Activated T-helper 9 cell treated with anti-CD3 and anti-CD28 coated beads, Interleukin-2, amount 50 U/mL, for 16 hours (primary cell): ENCODE measurements at regions not wholly inside any gene's neighbourhood (a gene's known extent, or its start where the extent isn't known, plus 50 kb on each side); places are given as distances from the start of the nearest gene placed in this dataset.
"Not testable (repeated sequence)": the region's sequence is repeated elsewhere in the genome, so short reads cannot be mapped to it uniquely, and the experiment has no call there.

Source experiments
- DNase-seq: peaks from one replicate; pipeline ENCODE4 v3.0.0-alpha.2; 2020; ENCODE audit warnings: low read depth

DNA sequence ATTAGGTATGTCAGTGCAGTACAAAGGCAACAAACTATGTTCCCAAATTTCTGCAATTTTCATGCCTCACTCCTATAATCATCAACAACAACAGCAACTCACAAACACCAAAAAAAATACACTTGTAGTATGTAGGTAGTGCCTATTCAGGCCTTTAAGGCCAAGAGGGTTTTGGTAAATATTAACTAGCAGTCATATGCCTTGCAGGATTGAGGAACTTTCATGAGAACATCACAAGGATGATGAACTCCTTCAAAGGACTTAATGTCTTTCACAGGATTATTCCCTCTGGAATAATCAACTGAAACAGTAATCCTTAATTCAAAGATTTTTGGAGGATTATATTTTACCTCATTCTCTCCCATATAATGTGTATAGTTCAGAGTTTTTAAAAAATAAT is 293.8 kb downstream of the NOVA1 start:
- no peak for DNase-seq

DNA sequence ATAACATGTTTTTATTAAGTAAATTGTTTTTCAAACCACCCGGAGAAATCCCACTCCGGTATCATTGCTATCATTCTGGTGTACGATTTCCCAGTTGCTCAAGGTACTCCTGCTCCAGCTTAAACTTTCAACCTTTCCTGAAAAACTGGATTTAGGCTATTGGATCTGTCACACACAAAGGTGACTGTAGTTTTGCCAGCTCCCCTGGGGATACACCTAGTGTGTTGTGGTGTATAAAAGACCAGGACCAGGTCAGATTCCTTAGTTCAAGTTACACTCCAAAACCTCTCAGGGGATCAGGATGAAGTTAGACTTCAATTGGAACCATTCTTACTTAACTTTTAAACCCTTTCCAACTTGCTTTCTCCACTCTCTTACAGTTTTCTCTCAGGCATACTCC is 303.9 kb downstream of the NOVA1 start:
- DNase-seq: no peak

DNA sequence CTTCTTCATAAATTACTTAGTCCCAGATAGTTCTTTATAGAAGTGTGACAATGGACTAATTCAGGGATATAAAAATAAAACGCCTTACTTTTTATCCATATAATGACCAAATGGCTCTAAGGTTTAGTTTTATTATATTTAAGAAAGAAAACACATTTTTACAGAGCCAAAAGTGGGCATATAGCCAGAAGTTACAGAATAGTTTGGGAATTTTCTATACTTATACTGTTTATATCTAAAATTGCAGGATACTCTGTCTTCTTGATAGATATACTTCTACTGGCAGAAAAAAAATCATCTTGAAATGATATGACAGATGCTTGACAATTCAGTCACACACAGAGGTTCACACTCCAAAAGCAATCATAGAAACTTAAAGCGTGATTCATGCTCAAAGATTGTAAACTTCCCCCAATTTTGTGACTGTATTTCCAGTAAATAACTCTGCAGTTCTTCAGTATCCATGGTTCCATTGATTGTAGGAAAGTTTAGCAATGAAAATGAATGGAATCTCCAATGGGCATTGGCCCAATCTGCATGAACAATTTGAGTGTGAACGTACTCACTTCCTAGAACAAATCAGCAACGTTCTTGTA is 307.8 kb downstream of the NOVA1 start:
- DNase-seq: no peak

DNA sequence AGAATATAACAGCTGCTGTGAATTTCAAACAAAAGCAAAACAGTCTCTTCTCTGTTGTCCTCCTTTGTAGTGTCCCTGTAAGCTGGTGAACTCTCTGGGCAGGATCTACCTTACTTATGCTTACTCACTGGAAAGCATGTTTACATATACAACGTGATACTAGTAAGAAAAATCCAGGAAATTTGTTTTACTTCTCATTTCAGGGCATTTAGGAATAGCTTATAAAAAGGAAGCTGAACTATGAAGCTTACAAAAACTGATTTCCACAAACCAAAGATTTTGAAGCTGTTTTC is 311.0 kb downstream of the NOVA1 start:
- DNase-seq: no peak

DNA sequence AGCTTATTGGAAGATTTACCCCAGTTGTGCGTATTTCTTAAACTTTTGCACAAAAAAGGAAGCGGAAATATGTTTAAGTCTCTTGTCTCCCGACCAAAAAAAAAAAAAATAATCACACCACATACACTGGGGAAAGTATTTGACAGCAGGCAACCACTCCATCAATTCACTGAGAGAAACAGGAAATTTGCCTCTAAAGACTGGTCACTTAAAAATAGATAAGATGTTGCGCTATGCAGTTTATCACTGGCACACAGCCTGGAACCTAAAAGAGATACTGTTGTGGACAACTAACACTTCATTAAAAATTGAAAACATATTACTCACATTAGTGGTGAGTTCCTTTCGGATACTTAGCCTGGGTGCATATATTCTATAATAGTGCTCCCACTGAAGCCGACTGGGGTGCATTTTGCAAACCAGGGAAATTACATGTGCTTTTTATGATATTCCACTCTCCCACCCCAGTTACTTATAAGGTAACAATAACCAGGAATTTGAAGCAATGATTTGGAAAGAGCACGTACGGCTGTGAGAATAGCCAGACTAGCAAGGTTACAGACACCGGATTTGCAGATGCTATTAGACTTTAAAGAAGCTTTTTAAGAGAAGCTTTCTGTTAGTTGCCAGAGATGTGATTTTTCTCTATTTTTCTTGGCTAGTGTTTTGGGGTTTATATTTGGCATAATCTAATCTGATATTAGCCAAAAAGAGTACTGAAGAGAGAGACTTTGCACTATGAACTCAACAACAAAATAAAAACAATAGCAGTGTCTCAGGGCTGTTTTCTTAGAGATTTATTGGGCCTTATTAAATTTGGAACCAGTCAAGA is 311.5 kb downstream of the NOVA1 start:
- no peak for DNase-seq

DNA sequence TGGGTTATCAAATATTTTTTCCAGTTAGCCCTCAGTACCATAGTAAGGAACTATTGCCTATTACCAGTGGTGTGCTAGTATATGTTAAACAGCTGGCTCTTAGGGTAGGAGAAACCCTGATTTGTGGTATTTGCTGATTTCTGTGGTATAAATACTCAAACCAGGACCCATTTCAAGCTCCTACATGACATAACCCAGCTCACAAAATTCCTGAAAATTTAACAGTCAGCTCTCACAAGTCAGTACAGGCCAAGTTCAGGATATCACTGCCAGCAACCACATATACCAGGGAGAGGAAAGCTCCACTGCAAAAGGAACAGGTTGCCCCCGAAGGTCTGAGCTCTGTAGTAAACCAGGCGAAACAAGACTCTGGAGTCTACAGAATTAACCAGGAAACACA is 315.3 kb downstream of the NOVA1 start:
- no peak for DNase-seq

DNA sequence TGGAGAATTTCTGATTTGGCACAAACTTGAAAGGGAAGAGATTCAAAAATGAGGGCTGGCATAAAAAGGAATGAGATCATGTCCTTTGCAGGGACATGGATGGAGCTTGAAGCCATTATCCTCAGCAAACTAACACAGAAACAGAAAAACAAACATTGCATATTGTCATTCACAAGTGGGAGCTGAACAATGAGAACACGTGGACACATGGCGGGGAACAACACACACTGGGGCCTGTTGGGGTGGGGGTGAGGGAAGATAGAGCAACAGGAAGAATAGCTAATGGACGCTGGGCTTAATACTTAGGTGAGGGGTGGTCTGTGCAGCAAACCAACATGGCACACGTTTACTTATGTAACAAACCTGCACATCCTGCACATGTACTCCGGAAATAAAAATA is 315.8 kb downstream of the NOVA1 start:
- DNase-seq: not testable (repeated sequence)

DNA sequence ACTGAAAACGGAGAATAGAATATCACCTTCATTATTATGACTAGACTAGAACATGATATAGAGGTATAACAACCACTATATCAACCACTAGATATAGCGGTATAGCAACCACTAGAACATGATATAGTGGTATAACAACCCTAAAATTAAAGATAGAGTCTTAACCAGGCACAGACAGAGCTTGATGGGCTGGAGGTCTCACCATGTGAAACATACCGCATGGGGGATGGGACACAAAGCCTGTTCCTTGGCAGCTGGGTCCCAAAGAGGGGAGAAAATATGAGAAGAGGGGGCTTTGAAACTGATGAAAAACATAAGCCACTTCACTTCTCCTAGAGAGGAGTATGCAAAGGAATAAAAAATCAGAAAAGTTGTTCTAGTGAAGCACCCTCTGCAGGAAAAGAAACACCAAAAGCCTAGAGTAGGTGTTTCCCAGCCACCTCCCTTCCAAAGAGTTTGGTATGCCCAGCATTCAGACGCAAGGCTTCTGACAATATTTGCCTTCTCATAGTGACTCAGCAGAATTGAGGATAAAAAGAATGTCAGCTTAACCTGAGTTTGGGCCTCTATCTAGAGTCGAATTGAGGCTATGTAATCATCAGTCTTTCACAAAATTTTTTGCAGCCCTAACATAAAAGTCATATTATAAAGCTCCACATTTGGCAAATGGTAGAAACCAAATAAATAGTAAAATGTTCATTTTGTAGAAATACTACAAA is 316.4 kb downstream of the NOVA1 start:
- no peak for DNase-seq

DNA sequence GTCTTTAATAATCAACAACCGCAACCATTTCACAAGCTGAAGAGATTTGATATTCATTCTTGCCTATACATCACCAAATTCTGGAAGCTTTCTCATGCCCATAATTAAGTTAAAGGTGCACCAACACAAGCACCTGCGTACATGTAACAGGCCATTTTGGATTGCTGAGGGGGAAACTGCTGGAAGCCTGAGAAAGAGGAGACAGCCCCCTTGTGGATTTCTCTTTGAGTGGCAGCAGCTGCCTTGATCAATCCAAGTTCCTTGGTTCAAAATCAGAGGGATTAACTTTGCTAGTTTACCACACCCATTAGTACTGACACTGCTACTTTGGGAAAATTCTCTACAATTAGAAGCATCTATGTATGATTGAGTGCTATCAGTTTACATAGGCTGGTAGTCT is 321.1 kb downstream of the NOVA1 start:
- DNase-seq: no peak

DNA sequence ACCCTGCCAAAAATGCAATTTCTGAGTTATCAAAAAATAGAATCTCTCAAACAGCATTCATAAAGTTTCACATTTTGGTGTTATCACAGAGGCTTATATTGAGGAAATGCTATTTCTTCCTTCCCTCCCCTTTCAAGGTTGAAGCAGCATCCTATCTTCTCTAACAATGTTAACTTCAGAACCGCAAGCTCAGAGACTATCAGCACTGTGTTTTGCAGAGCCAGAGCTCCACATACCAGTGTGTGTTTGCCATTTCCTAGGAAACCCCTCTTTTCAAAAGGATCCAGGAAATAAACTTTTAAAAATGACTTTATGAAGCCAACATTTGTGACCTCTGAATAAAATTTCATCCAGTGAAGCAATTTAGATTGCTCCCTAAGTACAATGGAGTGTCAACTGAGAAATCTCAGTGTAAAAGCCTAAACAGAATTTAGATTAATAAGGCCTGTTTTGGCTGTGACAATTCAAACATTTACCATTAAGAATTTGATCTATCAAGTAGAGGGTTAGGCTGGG is 332.6 kb downstream of the NOVA1 start:
- no peak for DNase-seq

DNA sequence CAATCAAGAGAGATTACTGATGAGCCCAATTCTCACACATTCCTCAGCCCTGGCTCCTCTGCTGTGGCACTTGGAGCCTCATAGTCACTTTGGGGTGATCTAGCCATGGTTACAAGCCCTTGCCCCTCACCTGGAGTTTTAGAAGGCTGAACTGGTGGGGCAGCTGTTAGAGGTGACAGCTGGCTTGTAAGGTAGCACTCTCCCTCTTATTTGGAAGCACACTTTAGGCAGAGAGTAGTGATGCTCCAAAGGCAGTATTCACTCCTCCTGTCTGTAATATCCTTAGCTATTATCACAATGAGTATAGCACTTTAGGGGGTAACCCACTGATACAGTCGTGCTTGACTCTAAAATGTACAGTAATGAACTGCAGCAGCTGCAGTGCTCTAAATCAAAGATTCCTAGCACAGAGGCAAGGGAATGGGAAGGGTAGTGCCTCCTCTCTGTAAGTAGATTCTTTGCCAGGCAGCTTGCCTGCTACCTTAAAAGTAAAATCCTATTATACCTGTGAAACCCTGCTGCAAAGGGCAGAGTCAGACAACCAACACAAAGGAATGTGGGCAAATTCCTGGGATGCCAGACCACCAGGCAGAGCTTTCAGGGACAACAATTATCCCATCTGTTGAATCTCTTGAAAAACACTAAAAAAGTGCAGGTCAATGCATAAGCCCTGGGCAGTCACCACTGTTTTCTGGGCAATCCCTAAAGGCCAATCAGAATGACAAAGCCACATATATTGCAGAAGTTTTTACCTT is 336.3 kb downstream of the NOVA1 start:
- DNase-seq: no peak

DNA sequence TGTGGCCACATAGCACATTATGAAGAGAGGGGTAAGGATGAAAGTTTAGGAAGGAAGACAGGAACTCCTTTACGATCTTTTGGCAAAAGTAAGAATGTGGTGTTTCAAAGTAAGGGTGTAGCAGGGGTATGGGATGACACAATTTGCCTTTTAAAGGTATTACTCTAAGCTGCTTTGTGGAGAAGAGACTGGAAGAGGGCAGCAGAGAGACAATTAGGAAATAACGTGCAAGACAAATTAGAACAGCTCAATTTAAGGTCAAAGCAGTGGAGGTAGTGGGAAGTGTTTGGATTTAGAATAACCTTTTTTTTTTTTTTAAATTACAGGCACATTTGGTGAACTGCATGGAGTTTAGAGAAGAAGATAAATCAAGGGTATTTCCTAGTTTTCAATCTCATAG is 342.6 kb downstream of the NOVA1 start:
- DNase-seq: no peak

DNA sequence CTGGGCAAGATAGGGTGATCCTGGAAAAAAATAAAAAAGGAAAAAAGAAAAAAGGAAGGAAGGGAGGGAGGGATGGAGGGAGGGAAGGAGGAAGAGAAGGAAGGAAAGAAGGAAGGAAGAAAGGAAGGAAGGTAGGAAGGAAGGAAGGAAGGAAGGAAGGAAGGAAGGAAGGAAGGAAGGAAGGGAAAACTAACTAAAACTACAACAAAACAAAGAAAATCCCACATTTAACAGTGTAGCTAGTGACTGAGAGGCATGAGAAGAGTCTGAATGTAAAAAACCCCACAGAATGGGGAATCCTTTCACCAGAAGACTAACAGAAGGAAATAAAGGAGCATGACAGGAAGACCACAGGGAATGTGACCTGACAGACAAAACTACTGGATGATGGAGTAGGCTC is 345.7 kb downstream of the NOVA1 start:
- DNase-seq: no peak

DNA sequence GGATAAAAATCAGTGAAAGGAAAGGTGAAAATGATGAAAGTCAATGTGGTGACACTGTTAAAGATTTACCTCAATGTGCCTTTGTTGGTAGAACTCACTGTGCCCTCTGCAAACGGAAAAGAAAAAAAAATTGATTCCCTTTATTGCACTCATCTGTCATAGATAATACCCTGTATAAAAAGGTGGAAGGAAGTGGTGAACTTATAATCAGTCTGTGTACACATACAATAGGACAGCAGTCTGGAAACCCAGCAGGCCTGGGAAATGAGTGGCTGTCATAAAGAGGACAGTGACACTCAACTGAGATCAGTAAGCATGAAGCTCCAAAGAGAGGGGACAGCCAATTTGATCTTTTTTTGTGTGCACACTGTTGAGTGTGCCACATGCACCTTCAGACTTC is 364.7 kb downstream of the NOVA1 start:
- DNase-seq: no peak

DNA sequence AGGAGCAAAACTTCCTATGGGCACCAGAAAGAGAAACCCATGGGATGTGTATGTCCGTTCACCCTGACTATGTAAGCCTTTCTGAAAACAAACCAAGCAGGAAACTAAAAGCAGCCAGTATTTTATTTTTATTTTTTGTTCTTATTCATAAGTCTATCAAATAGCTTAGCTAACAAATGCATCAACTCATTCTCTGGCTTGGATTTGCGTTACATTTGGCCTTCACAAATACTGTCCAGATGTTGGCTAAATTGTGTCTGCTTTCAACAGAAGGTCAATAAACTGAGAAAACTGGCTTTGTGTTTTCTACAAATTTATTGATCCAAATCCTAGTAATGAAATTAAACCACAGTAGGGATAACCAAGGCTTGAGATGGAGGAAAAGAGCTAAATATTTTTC is 379.0 kb downstream of the NOVA1 start:
- no peak for DNase-seq

DNA sequence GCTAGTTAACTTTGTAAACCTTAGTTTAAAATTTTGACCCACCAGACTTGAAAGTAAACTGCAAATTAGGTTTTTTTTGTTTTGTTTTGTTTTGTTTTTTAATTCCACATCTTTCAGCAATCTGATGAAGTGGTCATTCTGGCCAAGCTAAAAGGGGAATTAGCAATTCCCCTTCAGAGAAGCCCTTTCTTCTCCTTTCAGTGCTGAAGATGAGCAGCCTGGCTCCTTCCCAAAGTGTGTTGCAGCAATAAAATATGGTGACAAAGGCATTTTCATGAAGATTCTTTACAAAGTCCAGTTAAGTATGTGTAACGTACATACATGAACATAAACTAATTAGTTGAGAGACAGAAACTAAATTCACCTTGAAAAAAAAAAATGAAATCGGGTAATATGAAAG is 380.1 kb downstream of the NOVA1 start:
- DNase-seq: no peak

DNA sequence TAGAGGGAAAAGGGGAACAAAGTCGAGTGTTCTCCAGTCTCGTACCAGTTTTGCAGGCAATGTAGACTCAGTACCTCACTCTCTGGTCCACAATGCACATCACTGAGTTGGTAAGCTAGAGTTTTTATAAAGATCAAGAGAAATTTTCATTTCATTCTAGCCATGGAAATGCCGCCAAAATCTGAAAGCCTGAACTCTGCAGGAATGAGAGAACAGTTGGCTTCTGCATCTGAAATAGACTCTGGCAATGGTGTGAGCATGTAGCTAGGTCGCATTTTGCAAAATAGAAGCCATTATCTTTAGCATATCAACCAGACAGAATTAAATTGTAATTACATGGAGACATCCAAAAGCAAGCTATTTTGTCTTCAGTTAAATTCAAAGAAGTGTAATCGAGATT is 381.0 kb downstream of the NOVA1 start:
- DNase-seq: no peak

DNA sequence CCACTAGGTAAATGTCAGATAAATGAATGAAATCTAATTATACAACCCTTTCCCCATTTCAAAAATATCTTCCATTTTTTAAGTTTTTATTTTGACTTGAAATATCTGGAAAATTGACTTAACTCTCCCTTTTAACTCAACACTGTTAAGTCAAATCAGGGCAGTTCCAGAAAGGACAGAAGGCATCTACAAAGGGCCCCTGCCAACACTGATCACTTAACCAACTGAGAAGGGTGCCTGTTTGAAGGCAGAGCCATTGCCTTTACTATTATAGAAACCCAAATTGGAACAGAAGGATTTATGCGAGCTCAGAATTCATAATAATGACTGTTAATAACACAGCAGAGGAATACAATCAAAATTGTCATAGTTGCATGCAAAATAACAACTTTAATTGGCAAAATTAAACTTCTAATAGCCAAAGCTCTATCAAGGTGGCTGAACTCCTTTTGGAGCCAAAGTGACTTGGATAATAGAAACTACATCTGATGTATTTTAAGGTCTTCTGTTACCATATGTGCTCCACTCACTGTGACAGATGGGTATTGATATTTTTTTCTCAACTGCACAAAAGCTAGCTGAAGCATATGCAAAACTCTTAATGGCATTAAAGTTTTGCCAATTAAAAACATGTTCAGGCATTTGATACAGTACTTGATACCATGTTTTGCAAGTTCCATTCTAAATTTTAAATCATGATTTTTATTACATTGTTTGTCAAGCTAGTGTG is 383.8 kb downstream of the NOVA1 start:
- DNase-seq: no peak

DNA sequence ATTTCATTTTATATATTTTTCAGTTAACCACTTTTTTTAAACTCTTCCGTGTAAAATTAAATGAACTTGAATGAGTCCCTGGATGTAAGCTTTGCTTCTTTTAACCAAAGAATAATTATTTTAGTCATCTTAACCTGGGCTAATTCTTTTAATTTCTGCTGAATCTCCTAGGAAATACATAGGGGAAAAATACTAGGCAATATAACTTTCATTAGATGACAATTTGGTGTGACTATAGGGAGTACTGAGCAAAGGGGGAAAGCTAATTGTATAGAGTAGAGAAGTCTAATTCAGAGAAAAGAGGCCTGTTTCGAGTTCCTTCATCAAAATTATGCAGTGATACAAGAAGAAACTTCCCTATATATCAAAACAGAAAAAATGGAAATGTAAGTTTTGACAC is 388.1 kb downstream of the NOVA1 start:
- no peak for DNase-seq

DNA sequence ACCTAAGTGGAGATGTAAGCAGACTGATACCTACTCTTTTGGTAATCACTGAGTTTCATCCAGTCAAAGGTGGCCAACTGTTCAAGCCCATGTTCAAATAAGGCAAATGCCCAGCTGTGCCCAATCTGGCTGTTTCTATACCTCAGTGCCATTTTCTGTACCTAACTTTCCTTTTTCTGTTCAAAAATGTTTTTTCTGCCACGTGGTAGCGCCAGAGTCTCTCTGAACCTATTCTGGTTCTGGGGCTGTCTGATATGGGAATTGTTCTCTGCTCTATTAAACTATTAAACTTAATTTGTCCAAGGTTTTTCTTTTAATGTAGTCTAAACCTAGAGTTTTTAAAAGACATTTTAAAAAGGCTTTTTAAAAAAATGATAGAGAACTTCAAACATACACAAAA is 391.2 kb downstream of the NOVA1 start:
- no peak for DNase-seq

DNA sequence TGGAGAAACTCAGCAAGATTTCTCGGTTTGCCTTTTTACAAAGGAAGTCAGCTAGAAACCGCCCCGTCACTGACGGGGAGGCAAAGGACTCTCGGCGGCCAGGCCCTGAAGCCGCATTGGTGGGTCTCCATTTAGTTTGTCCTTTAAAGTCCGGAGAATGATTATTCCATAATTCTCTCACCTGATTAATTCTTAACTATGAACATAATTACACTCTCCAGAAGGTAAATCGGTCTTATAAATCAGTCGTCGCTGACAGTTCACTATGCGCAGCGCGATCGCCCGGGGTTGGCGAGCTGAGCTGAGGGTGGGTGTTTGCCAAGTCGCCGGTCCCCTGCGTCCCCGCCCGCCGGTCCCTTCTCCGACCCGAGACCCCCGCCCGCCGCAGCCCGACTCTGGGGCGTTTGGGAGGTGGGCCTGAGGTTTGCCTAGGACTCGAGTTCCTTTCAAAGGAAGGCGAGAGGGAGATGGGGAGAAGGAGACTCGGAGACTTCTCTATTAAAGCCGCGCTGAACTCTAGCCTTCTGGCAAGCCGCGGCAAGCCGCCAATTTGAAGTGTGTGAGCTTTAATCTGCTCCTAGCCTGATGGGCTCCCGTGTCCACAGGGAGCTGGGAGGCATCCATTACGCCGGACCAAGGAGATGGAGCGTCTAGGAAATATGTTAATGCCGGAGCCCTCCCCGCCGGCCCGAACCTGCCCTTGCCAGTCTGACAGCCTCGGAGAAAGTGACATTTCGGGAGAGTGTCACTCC is 392.9 kb downstream of the NOVA1 start:
- peak; percentile 0 for DNase-seq
